ENCODE measurements at regions not wholly inside any gene's neighbourhood (a gene's known extent, or its start where the extent isn't known, plus 50 kb on each side); places are given as distances from the start of the nearest gene placed in this dataset.
A peak's percentile ranks its signal among the peaks of the same experiment; 100 is the strongest.
"Not testable (repeated sequence)": the region's sequence is repeated elsewhere in the genome, so short reads cannot be mapped to it uniquely, and the experiment has no call there.

DNA sequence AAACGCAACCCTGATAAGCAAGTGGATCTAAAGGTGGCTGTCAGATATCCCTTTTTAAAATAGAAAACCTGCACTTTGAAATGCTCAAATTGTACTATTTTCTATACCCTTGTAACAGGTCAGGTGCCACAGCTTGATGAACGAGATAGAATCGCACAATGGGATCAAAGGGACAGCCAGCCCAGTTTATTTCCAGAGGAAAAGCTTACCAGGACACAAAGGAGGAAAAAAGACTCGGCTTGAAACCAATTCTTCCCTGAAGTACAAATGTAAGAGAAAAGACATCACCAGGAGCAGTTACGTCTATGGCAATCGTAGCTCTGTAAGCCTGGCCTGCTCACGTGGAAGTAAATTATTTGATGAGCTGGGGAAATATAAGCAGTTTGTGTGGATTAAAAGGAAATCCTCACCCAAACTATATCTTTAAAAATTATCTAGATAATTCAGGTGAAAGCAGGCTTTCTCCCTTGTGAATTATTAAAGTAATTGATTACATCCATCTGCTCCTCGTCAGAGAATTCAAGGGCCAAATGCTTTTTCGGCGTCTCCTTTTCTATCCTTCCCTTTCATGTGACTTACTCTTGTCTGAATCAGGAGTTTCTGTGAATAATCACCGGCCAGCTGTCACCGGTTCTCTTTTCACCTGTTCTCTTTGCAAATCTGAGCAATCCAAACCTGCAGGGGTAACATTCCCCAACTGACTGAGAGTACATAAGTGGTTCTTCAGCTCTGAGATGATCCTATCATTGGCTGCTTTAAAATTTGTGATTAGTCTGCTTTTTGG lies 339.2 kb upstream of the ONECUT1 start:
- no peak for DNase-seq (ENCODE audit: low read depth in 2 of 2)

DNA sequence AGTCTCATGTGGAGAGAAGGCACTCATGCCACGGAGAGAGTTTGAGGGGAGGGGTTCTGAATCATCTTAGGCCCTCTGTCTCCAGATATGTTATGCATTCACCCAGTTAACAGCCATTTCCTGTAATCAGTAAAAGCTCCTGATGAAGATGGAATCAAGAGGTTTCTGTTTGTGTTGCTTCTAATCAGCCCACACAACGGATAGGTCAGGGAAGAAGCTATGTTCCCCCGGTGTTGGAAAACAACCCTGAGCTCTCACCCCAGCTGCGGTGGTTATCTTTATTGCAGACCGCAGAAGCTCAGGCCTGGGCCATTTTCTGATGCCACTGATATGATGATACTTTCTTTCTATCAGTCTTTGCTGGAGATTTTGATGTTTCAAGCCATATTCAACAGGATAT lies 338.5 kb upstream of the ONECUT1 start:
- DNase-seq (ENCODE audit: low read depth in 2 of 2) = no peak

DNA sequence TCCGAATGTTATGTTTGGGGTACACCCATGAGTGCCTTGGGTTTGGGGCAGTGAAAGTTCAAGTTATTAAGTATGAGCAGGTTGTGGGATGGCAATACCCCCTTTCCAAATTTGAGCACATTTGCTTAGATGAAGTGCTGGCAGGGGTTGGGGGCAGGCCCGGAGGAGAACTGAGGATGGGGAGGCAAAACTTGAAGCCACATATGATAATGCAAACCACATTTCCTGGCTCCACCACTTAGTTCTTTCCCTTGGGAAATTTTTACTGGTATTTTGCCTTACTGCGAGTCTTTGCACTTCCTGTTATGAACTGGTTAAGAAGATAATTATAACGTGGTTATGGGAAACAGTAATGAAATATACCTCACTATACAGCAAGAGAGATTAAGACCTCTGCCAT lies 336.0 kb upstream of the ONECUT1 start:
- DNase-seq (ENCODE audit: low read depth in 2 of 2) = no peak

- DNase-seq (ENCODE audit: low read depth in 2 of 2) = no peak
Observed at GRCh38 chr15:53122818-53123217, 332.7 kb upstream of the ONECUT1 start.

GRCh38 chr15:53116915-53117314 lies 326.8 kb upstream of the ONECUT1 start:
- not testable (repeated sequence) for DNase-seq (ENCODE audit: low read depth in 2 of 2)

DNA sequence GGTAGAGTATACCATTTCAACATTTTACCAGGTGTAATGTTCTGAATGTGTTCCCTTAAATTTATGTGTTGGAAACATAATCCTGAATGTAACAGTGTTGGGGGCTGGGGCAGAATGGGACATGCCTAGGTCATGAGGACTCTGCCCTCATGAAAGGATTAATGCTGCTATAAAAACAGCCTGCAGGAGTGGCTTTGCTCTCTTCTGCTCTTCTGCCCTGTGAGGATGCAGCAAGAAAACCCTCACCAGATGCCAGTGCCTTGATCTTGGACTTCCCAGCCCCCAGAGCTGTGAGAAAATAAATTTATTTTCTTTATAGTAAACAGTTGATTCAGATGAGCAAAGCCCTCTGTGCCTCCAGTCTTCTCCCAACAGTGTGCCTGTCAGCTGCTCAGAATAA lies 326.0 kb upstream of the ONECUT1 start:
- no peak for DNase-seq (ENCODE audit: low read depth in 2 of 2)

GRCh38 chr15:53115563-53115962 lies 325.4 kb upstream of the ONECUT1 start:
- DNase-seq (ENCODE audit: low read depth in 2 of 2) = no peak

GRCh38 chr15:53114960-53115359 lies 324.8 kb upstream of the ONECUT1 start:
- no peak for DNase-seq (ENCODE audit: low read depth in 2 of 2)

DNA sequence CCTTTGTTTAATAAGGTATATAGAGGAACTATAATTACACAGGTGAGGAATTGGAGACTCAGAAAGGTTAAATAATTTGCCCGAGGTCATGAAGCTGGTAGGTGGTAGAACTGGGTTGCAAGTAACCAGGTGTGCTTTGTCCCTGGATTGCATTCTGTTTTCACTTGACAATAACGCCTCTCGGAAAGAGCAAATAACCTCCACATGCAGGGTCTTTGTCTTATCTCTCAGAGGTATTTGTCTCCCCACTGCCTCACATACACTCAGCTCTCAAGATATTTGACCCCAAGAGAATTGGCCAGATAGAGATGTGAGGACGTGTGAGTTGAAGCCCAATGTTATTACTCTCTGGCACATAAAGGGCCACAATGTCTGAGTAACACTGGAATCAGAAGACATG lies 320.9 kb upstream of the ONECUT1 start:
- DNase-seq (ENCODE audit: low read depth in 2 of 2) = no peak

- no peak for DNase-seq (ENCODE audit: low read depth in 2 of 2)
Observed at GRCh38 chr15:53108319-53108718, 318.2 kb upstream of the ONECUT1 start.

DNA sequence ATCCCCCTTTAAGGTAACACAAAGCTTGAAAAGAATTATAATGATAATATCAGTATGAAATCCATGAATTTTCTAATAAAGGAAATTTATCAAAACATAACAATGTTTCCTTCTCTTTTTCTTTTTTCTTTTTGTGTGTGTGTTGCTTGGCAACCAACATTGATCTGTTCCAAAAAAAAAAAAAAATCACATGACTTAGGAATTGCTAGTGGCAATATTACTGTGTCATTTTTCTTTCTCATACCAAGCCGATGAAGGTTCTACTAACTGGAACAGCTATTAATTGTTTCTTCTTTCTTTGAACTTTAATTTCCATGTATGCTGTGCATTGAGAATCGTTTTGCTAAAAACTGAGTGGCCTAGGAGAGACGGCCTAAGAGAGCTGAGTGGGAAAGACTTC lies 317.7 kb upstream of the ONECUT1 start:
- DNase-seq (ENCODE audit: low read depth in 2 of 2) = no peak

DNA sequence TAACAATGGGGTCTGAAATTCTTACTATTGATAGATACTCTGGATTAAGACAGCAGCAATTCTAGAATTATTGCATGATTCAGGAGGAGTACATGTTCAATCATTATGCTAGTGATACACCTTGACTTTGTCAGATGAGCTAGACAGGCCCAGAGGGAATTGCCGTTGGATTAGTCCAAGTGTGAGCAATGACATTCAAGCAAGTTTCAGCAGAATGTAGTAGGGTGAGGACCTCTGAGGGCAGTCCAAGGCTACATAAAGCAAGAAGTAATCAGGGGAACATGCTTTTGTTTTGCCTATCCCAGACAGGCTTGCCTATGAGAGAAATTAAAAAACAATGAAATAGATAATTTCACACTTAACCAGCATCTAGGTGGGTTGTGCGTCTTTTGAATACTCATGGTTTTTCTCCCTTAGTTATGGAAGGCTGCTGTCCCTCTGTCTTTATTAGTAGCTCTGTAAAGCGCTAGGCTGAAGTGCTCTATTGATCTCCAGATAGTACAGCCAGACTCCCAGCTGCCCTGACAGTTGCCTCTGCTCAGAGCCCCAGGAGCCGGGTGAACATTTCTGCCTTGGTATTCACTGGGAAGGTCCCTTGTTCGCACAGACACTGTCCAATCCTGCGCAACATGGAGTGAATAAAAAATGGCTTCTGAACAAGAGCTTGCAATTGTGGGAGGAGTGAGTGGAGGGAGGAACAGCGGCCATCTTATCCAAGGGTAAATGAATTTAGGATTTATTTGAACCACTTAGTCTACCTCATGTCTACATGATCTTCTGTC lies 316.6 kb upstream of the ONECUT1 start:
- DNase-seq (ENCODE audit: low read depth in 2 of 2) = no peak

GRCh38 chr15:53102483-53102882 lies 312.3 kb upstream of the ONECUT1 start:
- no peak for DNase-seq (ENCODE audit: low read depth in 2 of 2)

DNA sequence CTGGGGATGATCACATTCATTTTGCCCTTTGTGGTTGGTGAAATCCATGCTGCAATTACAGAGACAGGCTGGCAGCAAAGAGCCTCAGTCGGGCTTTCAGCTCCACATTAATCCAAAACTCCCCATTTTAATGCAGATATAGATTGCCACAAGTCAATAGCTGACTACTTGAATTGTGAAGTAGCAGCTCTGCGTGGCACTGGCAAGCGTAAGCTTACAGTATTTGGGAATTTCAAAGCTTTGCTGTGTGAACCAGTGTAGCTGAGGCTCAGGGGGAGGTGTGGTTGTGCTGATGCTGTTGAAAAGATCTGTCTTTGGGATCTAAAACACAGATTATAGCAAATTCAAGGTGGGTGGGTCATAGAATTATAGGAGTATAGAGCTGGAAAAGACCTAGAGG lies 290.3 kb upstream of the ONECUT1 start:
- no peak for DNase-seq (ENCODE audit: low read depth in 2 of 2)

DNA sequence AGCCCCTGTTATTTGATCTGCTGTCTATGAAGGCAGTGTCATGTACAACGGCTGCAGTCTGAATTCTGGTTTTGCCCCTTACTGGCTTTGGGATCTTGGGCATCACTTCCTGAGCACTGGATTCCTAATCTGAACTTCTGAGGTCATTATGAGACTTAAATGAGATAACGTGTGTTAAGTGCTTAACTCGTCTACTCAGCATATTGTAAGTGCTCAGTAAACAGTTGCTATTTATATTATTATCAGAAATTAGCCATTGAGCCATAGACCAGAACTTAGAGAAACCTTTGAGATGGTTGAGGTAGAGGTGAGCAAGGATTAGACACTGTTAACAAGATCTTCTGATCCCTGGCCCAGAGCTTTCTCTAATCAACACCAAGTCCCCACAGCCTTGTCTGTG lies 284.1 kb upstream of the ONECUT1 start:
- DNase-seq (ENCODE audit: low read depth in 2 of 2) = no peak

DNA sequence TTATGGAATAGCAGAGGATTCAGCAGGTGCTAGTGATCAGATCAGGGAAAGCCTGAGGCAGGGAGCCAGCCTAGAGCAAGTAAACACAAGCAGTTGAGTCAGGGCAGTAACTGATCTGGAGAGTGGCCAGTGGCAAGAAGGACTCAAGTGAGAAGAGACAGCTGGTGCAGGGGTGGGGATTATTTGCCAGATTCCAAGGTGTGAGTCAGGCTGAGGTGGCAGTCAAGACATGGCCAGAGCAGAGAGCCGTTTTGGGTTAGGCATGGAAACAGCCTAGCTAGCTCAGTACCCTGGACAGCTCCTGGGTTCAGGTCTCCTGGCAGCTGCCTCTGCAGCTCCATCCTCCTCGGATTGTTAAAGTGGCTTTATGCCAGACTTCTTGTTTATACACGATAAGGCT lies 281.9 kb upstream of the ONECUT1 start:
- peak in 1 of 2 donors; percentile 3 for DNase-seq (ENCODE audit: low read depth in 2 of 2)

GRCh38 chr15:53068636-53069035 lies 278.5 kb upstream of the ONECUT1 start:
- no peak for DNase-seq (ENCODE audit: low read depth in 2 of 2)

- no peak for DNase-seq (ENCODE audit: low read depth in 2 of 2)
Observed at GRCh38 chr15:53059273-53060043, 269.3 kb upstream of the ONECUT1 start.

GRCh38 chr15:53046153-53046790 lies 256.1 kb upstream of the ONECUT1 start:
- no peak for DNase-seq (ENCODE audit: low read depth in 2 of 2)

DNA sequence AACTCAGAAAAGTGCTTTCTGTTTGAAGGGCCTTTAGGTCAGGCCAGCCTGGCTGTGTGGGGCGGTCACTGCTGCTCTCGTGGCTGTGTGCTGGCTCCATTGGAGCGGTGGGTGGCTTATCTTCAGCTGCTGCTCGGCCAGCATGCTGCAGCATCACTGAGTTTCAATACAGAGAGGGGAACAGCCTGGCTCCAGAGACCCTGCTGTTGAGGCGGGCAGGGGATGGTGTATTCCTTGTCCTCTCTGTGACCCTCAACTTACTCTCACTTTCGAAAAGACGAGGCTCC lies 248.5 kb upstream of the ONECUT1 start:
- no peak for DNase-seq (ENCODE audit: low read depth in 2 of 2)

- DNase-seq (ENCODE audit: low read depth in 2 of 2) = no peak
Observed at GRCh38 chr15:53037904-53038654, 247.9 kb upstream of the ONECUT1 start.

DNA sequence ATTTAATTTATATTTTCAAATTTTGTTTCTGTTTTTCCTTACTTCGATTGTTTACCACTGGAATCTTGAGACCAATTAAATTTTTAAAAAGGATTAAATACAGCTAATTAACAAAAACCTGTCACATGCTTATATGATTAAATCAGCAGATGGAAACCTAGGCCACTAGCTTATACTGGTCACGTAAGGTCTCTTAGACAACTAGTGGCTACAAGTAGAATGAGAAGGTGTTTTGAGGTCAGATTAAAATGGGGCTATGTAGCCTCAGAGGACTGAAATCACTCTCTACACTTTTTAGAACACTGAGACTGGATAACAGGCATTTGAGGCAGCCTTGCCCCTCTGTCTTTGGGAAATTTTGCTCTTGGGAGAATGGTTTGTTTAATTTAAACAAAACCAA lies 246.5 kb upstream of the ONECUT1 start:
- DNase-seq (ENCODE audit: low read depth in 2 of 2) = no peak
